ENCODE measurements at regions not wholly inside any gene's neighbourhood (a gene's known extent, or its start where the extent isn't known, plus 50 kb on each side); places are given as distances from the start of the nearest gene placed in this dataset.

DNA sequence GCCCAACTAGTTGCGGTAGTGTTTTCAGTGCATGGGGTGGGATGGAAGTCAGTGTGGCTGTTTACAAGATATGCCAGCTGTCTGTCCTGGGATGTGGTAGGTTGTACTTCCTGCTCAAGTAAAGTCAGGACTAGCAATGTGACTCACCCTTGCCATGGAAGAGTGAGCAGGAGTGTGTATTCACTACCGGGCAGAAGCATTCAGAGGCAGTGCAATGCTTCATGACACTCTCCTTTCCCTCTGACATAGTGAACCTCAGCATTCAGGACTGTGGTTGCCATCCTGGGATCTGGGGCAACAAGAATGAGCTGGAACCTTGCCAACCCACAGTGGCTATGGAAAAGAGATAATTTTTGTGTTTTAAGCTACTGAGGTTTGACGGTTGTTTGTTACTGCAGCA, 68.9 kb downstream of the BOD1 start:
- TF ChIP-seq, protein P1, sequence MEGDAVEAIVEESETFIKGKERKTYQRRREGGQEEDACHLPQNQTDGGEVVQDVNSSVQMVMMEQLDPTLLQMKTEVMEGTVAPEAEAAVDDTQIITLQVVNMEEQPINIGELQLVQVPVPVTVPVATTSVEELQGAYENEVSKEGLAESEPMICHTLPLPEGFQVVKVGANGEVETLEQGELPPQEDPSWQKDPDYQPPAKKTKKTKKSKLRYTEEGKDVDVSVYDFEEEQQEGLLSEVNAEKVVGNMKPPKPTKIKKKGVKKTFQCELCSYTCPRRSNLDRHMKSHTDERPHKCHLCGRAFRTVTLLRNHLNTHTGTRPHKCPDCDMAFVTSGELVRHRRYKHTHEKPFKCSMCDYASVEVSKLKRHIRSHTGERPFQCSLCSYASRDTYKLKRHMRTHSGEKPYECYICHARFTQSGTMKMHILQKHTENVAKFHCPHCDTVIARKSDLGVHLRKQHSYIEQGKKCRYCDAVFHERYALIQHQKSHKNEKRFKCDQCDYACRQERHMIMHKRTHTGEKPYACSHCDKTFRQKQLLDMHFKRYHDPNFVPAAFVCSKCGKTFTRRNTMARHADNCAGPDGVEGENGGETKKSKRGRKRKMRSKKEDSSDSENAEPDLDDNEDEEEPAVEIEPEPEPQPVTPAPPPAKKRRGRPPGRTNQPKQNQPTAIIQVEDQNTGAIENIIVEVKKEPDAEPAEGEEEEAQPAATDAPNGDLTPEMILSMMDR (IDR thresholded peaks at IDR 0.05): no peak
- TF ChIP-seq POLR2A (IDR thresholded peaks at IDR 0.05): no peak

All from adrenal gland (tissue), 5 donors.